ENCODE measurements at regions not wholly inside any gene's neighbourhood (a gene's known extent, or its start where the extent isn't known, plus 50 kb on each side); places are given as distances from the start of the nearest gene placed in this dataset.

GRCh38 chr11:13126430-13126829, 117.3 kb downstream of the RASSF10 start:
- no peaks in the 10 kb centered on the region for H3K4me1 ChIP-seq (ENCODE audit: control insufficient read depth, insufficient read depth, low read length)
- no peaks in the 10 kb centered on the region for H3K36me3 ChIP-seq (ENCODE audit: control insufficient read depth, insufficient read depth, low read length)
- ATAC-seq (no peak), DNase-seq (ENCODE audit: low read depth, low spot score) (no peak)
- H3K4me3 ChIP-seq (ENCODE audit: low read depth in 2 of 2, low read length in 2 of 2), result no peak overlapping the region
- peaks cover 4% of the 10 kb centered on the region for H3K27me3 ChIP-seq (ENCODE audit: control insufficient read depth, insufficient read depth, low read length)
- no peak overlapping the region for H3K27ac ChIP-seq (ENCODE audit: low read length)
- intact Hi-C loops (cut with micrococcal nuclease; ENCODE audit: unreplicated experiment) (no loop called here), in situ Hi-C loops (cut with HindIII; ENCODE audit: low pct_unique_long_range_greater_than_20kb, low sequenced_read_pairs) (no loop called here)
- H3K9me3 ChIP-seq (ENCODE audit: control insufficient read depth, insufficient read depth, low read depth, low read length), result no peaks in the 10 kb centered on the region
- BruUV-seq (replicated peaks), result no TSS peak
- CTCF ChIA-PET, result no interaction called here
- no peak for TF ChIP-seq TCF7L2 (IDR thresholded peaks at IDR 0.05; ENCODE audit: low read depth, low read length)
- no peak for TF ChIP-seq SIN3A (IDR thresholded peaks at IDR 0.05; ENCODE audit: borderline replicate concordance, insufficient read depth, low read depth, low read length)
- no peak for TF ChIP-seq CTCF (IDR thresholded peaks at IDR 0.05)
- no peak for TF ChIP-seq REST (IDR thresholded peaks at IDR 0.05; ENCODE audit: insufficient read depth in 1 of 2, low read depth in 2 of 2, low read length in 1 of 2)
- no peak for TF ChIP-seq POLR2AphosphoS5 (IDR thresholded peaks at IDR 0.05; ENCODE audit: low read depth, low read length)
- POLR2A ChIA-PET, result interaction anchor here (0.7 kb wide), 2 partner anchors 204 to 1244 kb away, joined by 4 to 5 read pairs; no protein-coding TSS in a partner anchor

GRCh38 chr11:13127161-13127560, 118.0 kb downstream of the RASSF10 start:
- BruUV-seq (replicated peaks), result no TSS peak
- no peak for TF ChIP-seq POLR2AphosphoS5 (IDR thresholded peaks at IDR 0.05; ENCODE audit: low read depth, low read length)
- no peak for TF ChIP-seq CTCF (IDR thresholded peaks at IDR 0.05)
- TF ChIP-seq SIN3A (IDR thresholded peaks at IDR 0.05; ENCODE audit: borderline replicate concordance, insufficient read depth, low read depth, low read length), result no peak
- no peak for TF ChIP-seq REST (IDR thresholded peaks at IDR 0.05; ENCODE audit: insufficient read depth in 1 of 2, low read depth in 2 of 2, low read length in 1 of 2)
- TF ChIP-seq TCF7L2 (IDR thresholded peaks at IDR 0.05; ENCODE audit: low read depth, low read length), result no peak
- in situ Hi-C loops (cut with HindIII; ENCODE audit: low pct_unique_long_range_greater_than_20kb, low sequenced_read_pairs) (no loop called here), intact Hi-C loops (cut with micrococcal nuclease; ENCODE audit: unreplicated experiment) (no loop called here)
- Histone ChIP-seq H3K27ac (ENCODE audit: low read length) (no peak overlapping the region), H3K36me3 (ENCODE audit: control insufficient read depth, insufficient read depth, low read length) (no peaks in the 10 kb centered on the region), H3K4me3 (ENCODE audit: low read depth in 2 of 2, low read length in 2 of 2) (no peak overlapping the region), H3K9me3 (ENCODE audit: control insufficient read depth, insufficient read depth, low read depth, low read length) (no peaks in the 10 kb centered on the region), H3K27me3 (ENCODE audit: control insufficient read depth, insufficient read depth, low read length) (peaks cover 8% of the 10 kb centered on the region), H3K4me1 (ENCODE audit: control insufficient read depth, insufficient read depth, low read length) (no peaks in the 10 kb centered on the region)
- POLR2A ChIA-PET, result interaction anchor here (0.7 kb wide), 2 partner anchors 205 to 1244 kb away, joined by 4 to 5 read pairs; no protein-coding TSS in a partner anchor
- DNase-seq (ENCODE audit: low read depth, low spot score) (no peak), ATAC-seq (no peak)
- CTCF ChIA-PET, result no interaction called here

Measured in Panc1 (cell line).